Psoas muscle (tissue), 7 donors: ENCODE measurements at regions not wholly inside any gene's neighbourhood (a gene's known extent, or its start where the extent isn't known, plus 50 kb on each side); places are given as distances from the start of the nearest gene placed in this dataset.

Experiments used
- ATAC-seq, 4 donors: fragments of 200-7000 bp; cut with Tn5 transposase; one replicate each; pipeline ENCODE4 v1.9.1; 2020; ENCODE audit warnings: moderate library complexity in 3 of 4, mild to moderate bottlenecking in 2 of 4
- DNase-seq, 2 donors: peaks; one replicate each; pipeline ENCODE4 v3.0.0-alpha.2; 2020
- H3K27ac ChIP-seq: fragments of 200-600 bp; one replicate; pipeline ENCODE4 v1.8.0; 2022
- H3K27me3 ChIP-seq, 3 donors: fragments of 200-600 bp in 1 of 3; one replicate each; pipeline versions ENCODE4 v1.6.1 to v1.8.0; 2013 to 2022; ENCODE audit warnings: low read length in 2 of 3, mild to moderate bottlenecking in 2 of 3, moderate library complexity in 1 of 3; ENCODE audit not compliant: insufficient read depth in 3 of 3
- H3K36me3 ChIP-seq, 2 donors: fragments of 200-600 bp in 1 of 2; one replicate each; pipeline versions ENCODE4 v1.6.1 to v1.8.0; 2013 to 2022; ENCODE audit warnings: low read depth in 1 of 2, mild to moderate bottlenecking in 1 of 2, moderate library complexity in 1 of 2; ENCODE audit not compliant: insufficient read depth in 1 of 2
- H3K4me1 ChIP-seq: fragments of 200-600 bp; one replicate; pipeline ENCODE4 v1.8.0; 2022
- H3K4me3 ChIP-seq: fragments of 200-600 bp; one replicate; pipeline ENCODE4 v1.8.0; 2022; ENCODE audit warnings: mild to moderate bottlenecking
- H3K9me3 ChIP-seq: fragments of 200-600 bp; one replicate; pipeline ENCODE4 v1.8.0; 2022
- CTCF ChIP-seq: fragments of 200-600 bp; IDR thresholded peaks from one replicate; pipeline ENCODE4 v1.8.0; 2022; ENCODE audit warnings: antibody characterized with exemption
- WGBS, 3 donors: extraction: QIAGEN DNeasy Blood & Tissue Kit; methylation state at CpG; one replicate each; pipeline versions ENCODE4 v1.1.6 to v1.1.7; 2013; 5-methylcytosine and 5-hydroxymethylcytosine counted together
- intact Hi-C, 2 donors: fragments of 100-400 bp; cut with DNase I; formaldehyde crosslinking; loops; one replicate each; pipeline versions ENCODE4 v1.11.0 to v1.14.2; 2022
- donor health status: healthy with polysubstance abuse.
- donor health status: DM: no; HTN: no; CAD: no; lungs with moderate emphysema.
- donor health status: Bipolar disorder and iron deficiency.
- donor health status: healthy.
- donor health status: DM: yes; HTN: yes; CAD: no.
- donor health status: DM: no; HTN: no; CAD: no.
- donor health status: DM: yes; HTN: yes; CAD: no.

- no peak for TF ChIP-seq CTCF
- WGBS, 3 donors, result 81 to 84% (median 83%) methylated on average over 16 of the region's 16 CpGs
Measured at GRCh38 chr14:101176535-101177205, 273.1 kb upstream of the RTL1 start.

GRCh38 chr14:101177301-101177971, 273.9 kb upstream of the RTL1 start:
- WGBS, 3 donors, result 60 to 63% (median 63%) methylated on average over 23 of the region's 23 CpGs
- intact Hi-C loops, result no loop called here
- no peaks in the 10 kb centered on the region for H3K4me1 ChIP-seq

More at GRCh38 chr14:101176535-101177205, 273.1 kb upstream of the RTL1 start:
- Histone ChIP-seq H3K9me3 (no peaks in the 10 kb centered on the region), H3K36me3 (no peaks in the 10 kb centered on the region), H3K27ac (no peak overlapping the region), H3K4me1 (no peaks in the 10 kb centered on the region), H3K4me3 (no peak overlapping the region), H3K27me3 (no peaks in the 10 kb centered on the region)
- no peak for DNase-seq
- intact Hi-C loops, result no loop called here
- no peak for ATAC-seq

GRCh38 chr14:101178184-101179072, 274.9 kb upstream of the RTL1 start:
- WGBS, 3 donors, result 88 to 89% (median 89%) methylated on average over 22 of the region's 22 CpGs

More at GRCh38 chr14:101177301-101177971, 273.9 kb upstream of the RTL1 start:
- no peak for TF ChIP-seq CTCF
- Histone ChIP-seq H3K9me3 (no peaks in the 10 kb centered on the region), H3K27me3 (no peaks in the 10 kb centered on the region), H3K4me3 (no peak overlapping the region), H3K27ac (no peak overlapping the region), H3K36me3 (no peaks in the 10 kb centered on the region)
- DNase-seq (no peak), ATAC-seq (no peak)

GRCh38 chr14:101179691-101180211, 276.2 kb upstream of the RTL1 start:
- no peak overlapping the region for H3K27ac ChIP-seq
- no peaks in the 10 kb centered on the region for H3K36me3 ChIP-seq
- intact Hi-C loops, result no loop called here
- WGBS, 3 donors, result 62 to 65% (median 65%) methylated on average over 12 of the region's 12 CpGs
- H3K27me3 ChIP-seq, result no peaks in the 10 kb centered on the region
- no peaks in the 10 kb centered on the region for H3K4me1 ChIP-seq
- H3K4me3 ChIP-seq, result no peak overlapping the region
- TF ChIP-seq CTCF, result no peak
- ATAC-seq (no peak), DNase-seq (no peak)
- no peaks in the 10 kb centered on the region for H3K9me3 ChIP-seq

More at GRCh38 chr14:101178184-101179072, 274.9 kb upstream of the RTL1 start:
- H3K27me3 ChIP-seq, result no peaks in the 10 kb centered on the region
- TF ChIP-seq CTCF, result no peak
- intact Hi-C loops, result no loop called here
- ATAC-seq (no peak), DNase-seq (no peak)
- no peaks in the 10 kb centered on the region for H3K36me3 ChIP-seq
- H3K4me1 ChIP-seq, result no peaks in the 10 kb centered on the region
- H3K27ac ChIP-seq, result no peak overlapping the region
- no peak overlapping the region for H3K4me3 ChIP-seq
- no peaks in the 10 kb centered on the region for H3K9me3 ChIP-seq
